GM06990 (cell line): ENCODE measurements at regions not wholly inside any gene's neighbourhood (a gene's known extent, or its start where the extent isn't known, plus 50 kb on each side); places are given as distances from the start of the nearest gene placed in this dataset.
"Not testable (repeated sequence)": the region's sequence is repeated elsewhere in the genome, so short reads cannot be mapped to it uniquely, and the experiment has no call there.

Experiments
- DNase-seq: peaks from one replicate; pipeline ENCODE4 v3.0.0-alpha.2; 2011; ENCODE audit not compliant: insufficient read length; ENCODE audit errors: extremely low read depth
- H3K27me3 ChIP-seq: replicated peaks from 2 replicates; pipeline ENCODE4 v1.6.0; 2011; ENCODE audit warnings: low read length; ENCODE audit not compliant: control insufficient read depth, insufficient read depth
- H3K36me3 ChIP-seq: 2 replicates; pipeline ENCODE4 v1.5.1; 2011; ENCODE audit warnings: low read length; ENCODE audit not compliant: control insufficient read depth, insufficient read depth
- H3K4me3 ChIP-seq: replicated peaks from 2 replicates; pipeline ENCODE4 v1.5.1; 2011; ENCODE audit warnings: low read depth, mild to moderate bottlenecking, control low read depth, low read length
- CTCF ChIP-seq: IDR thresholded peaks from 2 replicates; pipeline ENCODE4 v1.5.1; 2011; ENCODE audit warnings: low read length, control low read depth, mild to moderate bottlenecking, inconsistent platforms; ENCODE audit not compliant: insufficient read depth, poor library complexity, severe bottlenecking

DNA sequence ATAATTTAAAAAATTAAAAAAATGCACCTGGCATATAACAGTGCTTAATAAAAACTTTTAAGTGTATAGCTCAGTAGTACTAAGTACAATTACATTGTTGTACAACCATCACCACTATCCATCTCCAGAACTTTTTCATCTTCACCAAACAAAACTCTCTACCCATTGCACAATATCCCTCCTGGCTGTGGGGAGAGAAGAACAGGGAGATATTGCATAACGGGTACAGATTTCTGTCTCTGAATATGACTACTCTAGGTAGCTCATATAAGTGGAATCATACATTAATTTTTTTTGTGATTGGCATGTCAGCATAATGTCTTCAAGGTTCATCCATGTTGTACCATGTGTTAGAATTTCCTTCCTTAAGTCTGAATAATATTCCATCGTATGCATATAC, 91.0 kb upstream of the PLAAT1 start:
- no peak for TF ChIP-seq CTCF
- no peaks in the 10 kb centered on the region for H3K27me3 ChIP-seq
- no peaks in the 10 kb centered on the region for H3K36me3 ChIP-seq
- DNase-seq, result no peak
- no peak overlapping the region for H3K4me3 ChIP-seq

GRCh38 chr3:193155044-193155781, 85.8 kb upstream of the PLAAT1 start:
- not testable (repeated sequence) for H3K4me3 ChIP-seq, DNase-seq, H3K27me3 ChIP-seq, H3K36me3 ChIP-seq

DNA sequence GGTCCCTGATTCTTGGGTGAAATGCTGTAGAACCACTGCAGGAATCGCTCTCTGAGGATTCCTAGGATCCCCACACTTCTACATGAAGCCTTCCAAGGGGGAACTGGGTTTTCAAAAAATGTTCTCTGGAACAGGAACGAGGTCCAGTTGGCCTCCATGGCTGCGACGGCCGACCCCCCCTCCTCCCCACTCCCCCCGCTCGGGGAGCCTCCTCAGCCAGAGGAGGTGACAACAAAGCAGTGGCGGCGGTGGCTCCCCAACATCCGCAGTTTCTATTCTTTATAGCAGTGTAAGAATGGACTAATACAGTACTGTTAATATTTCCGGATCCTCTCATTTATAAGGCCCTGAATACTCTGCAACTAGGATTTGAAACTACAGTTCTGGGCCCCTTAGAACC, 84.0 kb upstream of the PLAAT1 start:
- TF ChIP-seq CTCF, result no peak
- Histone ChIP-seq H3K36me3 (no peaks in the 10 kb centered on the region), H3K27me3 (no peaks in the 10 kb centered on the region), H3K4me3 (no peak overlapping the region)
- DNase-seq, result no peak

- TF ChIP-seq CTCF, result no peak
- Histone ChIP-seq H3K36me3 (no peaks in the 10 kb centered on the region), H3K4me3 (no peak overlapping the region)
These were observed 75.4 kb upstream of the PLAAT1 start for GRCh38 chr3:193165431-193166120.

DNA sequence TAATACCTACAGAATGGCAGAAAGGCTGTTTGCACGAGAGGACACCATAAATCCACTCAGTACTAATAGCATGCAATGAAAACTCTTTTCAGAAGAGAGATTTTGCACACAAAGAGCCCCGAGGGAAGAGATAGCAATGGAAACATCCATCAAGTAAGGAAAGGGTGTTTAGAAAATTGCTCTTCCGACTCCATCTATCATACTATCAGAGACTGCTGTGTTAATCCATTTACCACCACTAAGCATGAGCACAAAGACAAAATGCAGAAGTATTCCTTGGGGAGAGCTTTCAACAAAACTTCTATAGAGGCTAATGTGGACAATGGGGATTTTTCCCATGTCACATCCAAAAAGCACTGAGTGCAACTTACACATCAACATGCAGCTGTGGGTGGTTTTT, 72.1 kb upstream of the PLAAT1 start:
- DNase-seq, result no peak

More at GRCh38 chr3:193165431-193166120, 75.4 kb upstream of the PLAAT1 start:
- no peaks in the 10 kb centered on the region for H3K27me3 ChIP-seq
- DNase-seq, result no peak

DNA sequence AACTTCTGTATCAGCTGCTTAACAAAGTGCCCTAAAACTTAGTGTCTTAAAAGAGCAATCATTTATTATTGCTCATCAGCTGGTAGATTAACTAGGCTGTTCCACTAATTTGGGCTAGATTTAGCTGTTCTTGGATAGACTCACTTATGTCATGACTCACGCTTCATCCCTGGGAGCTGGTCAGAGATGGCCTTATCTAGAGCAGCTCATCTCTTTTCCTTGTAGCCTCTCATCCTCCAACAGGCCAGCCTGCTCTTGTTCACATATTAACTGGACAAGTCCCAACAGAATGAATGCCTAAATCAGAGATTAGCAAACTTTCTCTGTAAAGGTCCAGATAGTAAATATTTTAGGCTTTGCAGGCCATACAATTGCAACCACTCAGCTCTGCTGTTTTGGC, 66.9 kb upstream of the PLAAT1 start:
- DNase-seq, result no peak
- Histone ChIP-seq H3K27me3 (no peaks in the 10 kb centered on the region), H3K4me3 (no peak overlapping the region), H3K36me3 (no peaks in the 10 kb centered on the region)
- TF ChIP-seq CTCF, result no peak

More for the DNA sequence above, 72.1 kb upstream of the PLAAT1 start:
- no peak for TF ChIP-seq CTCF
- H3K27me3 ChIP-seq, result no peaks in the 10 kb centered on the region
- no peaks in the 10 kb centered on the region for H3K36me3 ChIP-seq
- no peak overlapping the region for H3K4me3 ChIP-seq

- not testable (repeated sequence) for H3K36me3 ChIP-seq, DNase-seq, H3K4me3 ChIP-seq, H3K27me3 ChIP-seq
These were observed 61.5 kb upstream of the PLAAT1 start for GRCh38 chr3:193179332-193180012.
